Hepatocyte (in vitro differentiated cells): ENCODE measurements at regions not wholly inside any gene's neighbourhood (a gene's known extent, or its start where the extent isn't known, plus 50 kb on each side); places are given as distances from the start of the nearest gene placed in this dataset.

Experiments
- DNase-seq: peaks from one replicate; pipeline ENCODE4 v3.0.0-alpha.2; 2016; ENCODE audit warnings: low spot score
- H2AFZ ChIP-seq: fragments of 200-600 bp; sonication (generic); 2 replicates; pipeline ENCODE4 v1.6.0; 2016; ENCODE audit warnings: antibody characterized with exemption, mild to moderate bottlenecking
- H3K27ac ChIP-seq: fragments of 200-600 bp; sonication (generic); 2 replicates; pipeline ENCODE4 v1.5.1; 2016; ENCODE audit warnings: mild to moderate bottlenecking
- H3K27me3 ChIP-seq: fragments of 200-600 bp; sonication (generic); 2 replicates; pipeline ENCODE4 v1.6.1; 2016
- H3K36me3 ChIP-seq: fragments of 200-600 bp; sonication (generic); replicated peaks from 2 replicates; pipeline ENCODE4 v1.5.1; 2016; ENCODE audit warnings: low read depth; ENCODE audit not compliant: insufficient read depth
- H3K4me1 ChIP-seq: fragments of 200-600 bp; sonication (generic); 2 replicates; pipeline ENCODE4 v1.5.1; 2016; ENCODE audit warnings: mild to moderate bottlenecking, moderate library complexity; ENCODE audit not compliant: insufficient read depth
- H3K4me2 ChIP-seq: fragments of 200-600 bp; sonication (generic); 2 replicates; pipeline ENCODE4 v1.6.0; 2016
- H3K4me3 ChIP-seq: fragments of 200-600 bp; sonication (generic); 2 replicates; pipeline ENCODE4 v1.5.1; 2016; ENCODE audit warnings: mild to moderate bottlenecking
- H3K79me2 ChIP-seq: fragments of 200-600 bp; sonication (generic); 2 replicates; pipeline ENCODE4 v1.6.0; 2017; ENCODE audit warnings: mild to moderate bottlenecking
- H3K9me2 ChIP-seq: fragments of 200-600 bp; sonication (generic); replicated peaks from 2 replicates; pipeline ENCODE4 v1.6.0; 2017; ENCODE audit warnings: mild to moderate bottlenecking; ENCODE audit not compliant: insufficient read depth
- H3K9me3 ChIP-seq: fragments of 200-600 bp; sonication (generic); 2 replicates; pipeline ENCODE4 v1.5.1; 2016; ENCODE audit warnings: low read depth, mild to moderate bottlenecking
- H4K20me1 ChIP-seq: fragments of 200-600 bp; sonication (generic); 2 replicates; pipeline ENCODE4 v1.6.0; 2016; ENCODE audit warnings: mild to moderate bottlenecking; ENCODE audit not compliant: insufficient read depth, poor library complexity, severe bottlenecking
- CTCF ChIP-seq: fragments of 200-600 bp; sonication (generic); IDR thresholded peaks from 2 replicates; pipeline ENCODE4 v1.5.1; 2016; ENCODE audit warnings: antibody characterized with exemption, mild to moderate bottlenecking; ENCODE audit not compliant: poor library complexity
- EZH2 ChIP-seq: fragments of 200-600 bp; sonication (generic); IDR thresholded peaks from 2 replicates; pipeline ENCODE4 v1.6.1; 2016; ENCODE audit warnings: antibody characterized with exemption, mild to moderate bottlenecking, borderline replicate concordance
- EZH2phosphoT487 ChIP-seq: fragments of 200-600 bp; sonication (generic); IDR thresholded peaks from one replicate; pipeline ENCODE4 v1.6.1; 2018; ENCODE audit warnings: antibody characterized with exemption, mild to moderate bottlenecking, low read depth, moderate library complexity; ENCODE audit not compliant: unreplicated experiment, severe bottlenecking
- WGBS: methylation state at CpG from one replicate; pipeline ENCODE4 v1.1.6; 2016; ENCODE audit warnings: low lambda C conversion rate; ENCODE audit errors: missing lambda C conversion rate; 5-methylcytosine and 5-hydroxymethylcytosine counted together

GRCh38 chr1:209513226-209513625 lies 70.3 kb upstream of the CAMK1G start:
- WGBS: 54% methylated on average over 5 of the region's 5 CpGs

GRCh38 chr1:209516771-209517680 lies 66.5 kb upstream of the CAMK1G start:
- Histone ChIP-seq H3K9me3 (no peaks in the 10 kb centered on the region), H3K4me1 (no peaks in the 10 kb centered on the region), H3K4me2 (no peak overlapping the region), H3K27me3 (no peaks in the 10 kb centered on the region), H3K79me2 (no peaks in the 10 kb centered on the region), H4K20me1 (no peaks in the 10 kb centered on the region), H3K4me3 (no peak overlapping the region), H3K27ac (no peak overlapping the region), H3K9me2 (no peaks in the 10 kb centered on the region), H3K36me3 (no peaks in the 10 kb centered on the region), H2AFZ (no peak overlapping the region)
- no peak for DNase-seq
- 75% methylated on average over 10 of the region's 10 CpGs for WGBS
- TF ChIP-seq EZH2phosphoT487 (no peak), EZH2 (no peak), CTCF (no peak)

More at GRCh38 chr1:209513226-209513625, 70.3 kb upstream of the CAMK1G start:
- no peak overlapping the region for H2AFZ ChIP-seq
- H3K4me2 ChIP-seq: no peak overlapping the region
- H4K20me1 ChIP-seq: no peaks in the 10 kb centered on the region
- no peaks in the 10 kb centered on the region for H3K9me2 ChIP-seq
- H3K9me3 ChIP-seq: no peaks in the 10 kb centered on the region
- TF ChIP-seq CTCF (peak; percentile 48), EZH2 (no peak), EZH2phosphoT487 (no peak)
- H3K4me1 ChIP-seq: no peaks in the 10 kb centered on the region
- H3K36me3 ChIP-seq: no peaks in the 10 kb centered on the region
- H3K27ac ChIP-seq: no peak overlapping the region
- DNase-seq: peak; percentile 46
- no peaks in the 10 kb centered on the region for H3K79me2 ChIP-seq
- H3K4me3 ChIP-seq: no peak overlapping the region
- H3K27me3 ChIP-seq: no peaks in the 10 kb centered on the region

GRCh38 chr1:209517681-209518050 lies 65.8 kb upstream of the CAMK1G start:
- no peaks in the 10 kb centered on the region for H3K36me3 ChIP-seq
- no peaks in the 10 kb centered on the region for H3K9me2 ChIP-seq
- no peaks in the 10 kb centered on the region for H3K9me3 ChIP-seq
- WGBS: 73% methylated on average over 2 of the region's 2 CpGs
- H3K79me2 ChIP-seq: no peaks in the 10 kb centered on the region
- no peaks in the 10 kb centered on the region for H3K4me1 ChIP-seq
- no peaks in the 10 kb centered on the region for H4K20me1 ChIP-seq
- no peak overlapping the region for H2AFZ ChIP-seq
- H3K27ac ChIP-seq: no peak overlapping the region
- H3K27me3 ChIP-seq: no peaks in the 10 kb centered on the region
- H3K4me3 ChIP-seq: no peak overlapping the region
- H3K4me2 ChIP-seq: no peak overlapping the region
- DNase-seq: no peak
- TF ChIP-seq EZH2phosphoT487 (no peak), CTCF (no peak)
